KMS-11 (cell line): ENCODE measurements at regions not wholly inside any gene's neighbourhood (a gene's known extent, or its start where the extent isn't known, plus 50 kb on each side); places are given as distances from the start of the nearest gene placed in this dataset.

ENCODE experiments used
- H2AFZ ChIP-seq: fragments of 200-600 bp; sonication (generic); 2 replicates; pipeline ENCODE4 v1.6.1; 2016; ENCODE audit warnings: antibody characterized with exemption, mixed run types, low read depth
- H3K27ac ChIP-seq: fragments of 200-600 bp; sonication (generic); 2 replicates; pipeline ENCODE4 v1.6.1; 2016; ENCODE audit warnings: mild to moderate bottlenecking, mixed run types
- H3K27me3 ChIP-seq: fragments of 200-600 bp; sonication (generic); 2 replicates; pipeline ENCODE4 v1.6.1; 2017; ENCODE audit warnings: mild to moderate bottlenecking, low read depth, mixed run types, moderate library complexity; ENCODE audit not compliant: insufficient read depth
- H3K36me3 ChIP-seq: fragments of 200-600 bp; sonication (generic); 2 replicates; pipeline ENCODE4 v1.6.1; 2017; ENCODE audit warnings: mild to moderate bottlenecking, mixed run types; ENCODE audit not compliant: insufficient read depth
- H3K4me1 ChIP-seq: fragments of 200-600 bp; sonication (generic); 2 replicates; pipeline ENCODE4 v1.6.1; 2016; ENCODE audit warnings: mild to moderate bottlenecking, low read depth, mixed run types; ENCODE audit not compliant: poor library complexity, severe bottlenecking
- H3K4me2 ChIP-seq: fragments of 200-600 bp; sonication (generic); 2 replicates; pipeline ENCODE4 v1.7.0; 2016; ENCODE audit warnings: mild to moderate bottlenecking, mixed run types
- H3K4me3 ChIP-seq: fragments of 200-600 bp; sonication (generic); IDR thresholded peaks from 2 replicates; pipeline ENCODE4 v1.6.1; 2017; ENCODE audit warnings: low read depth, low read length, mixed read lengths; ENCODE audit not compliant: insufficient read depth
- H3K79me2 ChIP-seq: fragments of 200-600 bp; sonication (generic); 2 replicates; pipeline ENCODE4 v1.6.1; 2016; ENCODE audit warnings: low read depth, mixed run types; ENCODE audit not compliant: insufficient read depth
- H3K9ac ChIP-seq: fragments of 200-600 bp; sonication (generic); 2 replicates; pipeline ENCODE4 v1.6.1; 2016; ENCODE audit warnings: mild to moderate bottlenecking, mixed run types
- H4K20me1 ChIP-seq: fragments of 200-600 bp; sonication (generic); 2 replicates; pipeline ENCODE4 v1.6.1; 2016; ENCODE audit warnings: mild to moderate bottlenecking, mixed run types; ENCODE audit not compliant: insufficient read depth
- CTCF ChIP-seq: fragments of 200-600 bp; sonication (generic); conservative IDR thresholded peaks from 2 replicates; pipeline ENCODE4 v1.6.1; 2017; ENCODE audit warnings: low read depth, mild to moderate bottlenecking, antibody characterized with exemption, low read length, moderate library complexity, mixed read lengths

- Histone ChIP-seq H3K79me2 (no peaks in the 10 kb centered on the region), H3K9ac (no peak overlapping the region), H4K20me1 (no peaks in the 10 kb centered on the region), H3K4me2 (no peak overlapping the region), H3K27ac (no peak overlapping the region), H3K27me3 (no peaks in the 10 kb centered on the region), H3K4me1 (peaks cover 3% of the 10 kb centered on the region), H3K36me3 (no peaks in the 10 kb centered on the region), H2AFZ (no peak overlapping the region), H3K4me3 (no peak overlapping the region)
- no peak for TF ChIP-seq CTCF
These were observed 81.7 kb upstream of the ARHGAP24 start for GRCh38 chr4:85393201-85393600.

GRCh38 chr4:85398276-85398675 lies 76.7 kb upstream of the ARHGAP24 start:
- no peaks in the 10 kb centered on the region for H3K79me2 ChIP-seq
- H3K9ac ChIP-seq = no peak overlapping the region
- H3K4me3 ChIP-seq = no peak overlapping the region
- no peaks in the 10 kb centered on the region for H4K20me1 ChIP-seq
- H3K4me2 ChIP-seq = no peak overlapping the region
- H3K27me3 ChIP-seq = no peaks in the 10 kb centered on the region
- no peaks in the 10 kb centered on the region for H3K4me1 ChIP-seq
- H3K36me3 ChIP-seq = no peaks in the 10 kb centered on the region
- TF ChIP-seq CTCF = no peak
- H2AFZ ChIP-seq = no peak overlapping the region
- no peak overlapping the region for H3K27ac ChIP-seq

GRCh38 chr4:85399270-85399669 lies 75.7 kb upstream of the ARHGAP24 start:
- no peak overlapping the region for H3K4me2 ChIP-seq
- no peaks in the 10 kb centered on the region for H3K4me1 ChIP-seq
- H3K9ac ChIP-seq = no peak overlapping the region
- no peaks in the 10 kb centered on the region for H3K79me2 ChIP-seq
- no peaks in the 10 kb centered on the region for H3K27me3 ChIP-seq
- no peak overlapping the region for H2AFZ ChIP-seq
- TF ChIP-seq CTCF = no peak
- no peak overlapping the region for H3K27ac ChIP-seq
- no peaks in the 10 kb centered on the region for H4K20me1 ChIP-seq
- no peaks in the 10 kb centered on the region for H3K36me3 ChIP-seq
- no peak overlapping the region for H3K4me3 ChIP-seq

- Histone ChIP-seq H4K20me1 (no peaks in the 10 kb centered on the region), H3K79me2 (no peaks in the 10 kb centered on the region), H3K27ac (no peak overlapping the region), H3K4me2 (no peak overlapping the region), H3K27me3 (no peaks in the 10 kb centered on the region), H3K36me3 (no peaks in the 10 kb centered on the region), H3K4me1 (no peaks in the 10 kb centered on the region), H3K4me3 (no peak overlapping the region), H3K9ac (no peak overlapping the region), H2AFZ (no peak overlapping the region)
- no peak for TF ChIP-seq CTCF
These were observed 72.6 kb upstream of the ARHGAP24 start for GRCh38 chr4:85402371-85402770.

GRCh38 chr4:85406185-85406584 lies 68.8 kb upstream of the ARHGAP24 start:
- H3K36me3 ChIP-seq = no peaks in the 10 kb centered on the region
- H3K4me1 ChIP-seq = no peaks in the 10 kb centered on the region
- H4K20me1 ChIP-seq = no peaks in the 10 kb centered on the region
- no peaks in the 10 kb centered on the region for H3K79me2 ChIP-seq
- no peak overlapping the region for H3K9ac ChIP-seq
- no peak overlapping the region for H2AFZ ChIP-seq
- no peak overlapping the region for H3K4me3 ChIP-seq
- no peaks in the 10 kb centered on the region for H3K27me3 ChIP-seq
- no peak for TF ChIP-seq CTCF
- no peak overlapping the region for H3K4me2 ChIP-seq
- no peak overlapping the region for H3K27ac ChIP-seq
